RWPE1 (cell line): ENCODE measurements at regions not wholly inside any gene's neighbourhood (a gene's known extent, or its start where the extent isn't known, plus 50 kb on each side); places are given as distances from the start of the nearest gene placed in this dataset.

Experiments
- CTCF ChIA-PET: fragments of 350-600 bp; sonication (Branson Sonifier 250); formaldehyde crosslinking; extraction: SDS; loops from one replicate; lab custom pipeline; 2021; lab: Yijun Ruan, JAX
- POLR2A ChIA-PET: fragments of 400-600 bp; formaldehyde crosslinking; extraction: SDS; loops from one replicate; lab custom pipeline; 2020; ENCODE audit warnings: antibody characterized with exemption; ENCODE audit not compliant: low non-redundant PET; lab: Yijun Ruan, JAX
- DNase-seq: peaks from one replicate; pipeline ENCODE4 v3.0.0; 2012; ENCODE audit warnings: low spot score
- H3K27ac ChIP-seq: fragments of 450-650 bp; 2 replicates; pipeline ENCODE4 v1.5.1; 2017
- TF ChIP-seq, protein P1 (sequence below): fragments of 450-650 bp; conservative IDR thresholded peaks from 2 replicates; pipeline ENCODE4 v1.5.1; 2017; ENCODE audit warnings: low read depth, mild to moderate bottlenecking

- TF ChIP-seq, protein P1, sequence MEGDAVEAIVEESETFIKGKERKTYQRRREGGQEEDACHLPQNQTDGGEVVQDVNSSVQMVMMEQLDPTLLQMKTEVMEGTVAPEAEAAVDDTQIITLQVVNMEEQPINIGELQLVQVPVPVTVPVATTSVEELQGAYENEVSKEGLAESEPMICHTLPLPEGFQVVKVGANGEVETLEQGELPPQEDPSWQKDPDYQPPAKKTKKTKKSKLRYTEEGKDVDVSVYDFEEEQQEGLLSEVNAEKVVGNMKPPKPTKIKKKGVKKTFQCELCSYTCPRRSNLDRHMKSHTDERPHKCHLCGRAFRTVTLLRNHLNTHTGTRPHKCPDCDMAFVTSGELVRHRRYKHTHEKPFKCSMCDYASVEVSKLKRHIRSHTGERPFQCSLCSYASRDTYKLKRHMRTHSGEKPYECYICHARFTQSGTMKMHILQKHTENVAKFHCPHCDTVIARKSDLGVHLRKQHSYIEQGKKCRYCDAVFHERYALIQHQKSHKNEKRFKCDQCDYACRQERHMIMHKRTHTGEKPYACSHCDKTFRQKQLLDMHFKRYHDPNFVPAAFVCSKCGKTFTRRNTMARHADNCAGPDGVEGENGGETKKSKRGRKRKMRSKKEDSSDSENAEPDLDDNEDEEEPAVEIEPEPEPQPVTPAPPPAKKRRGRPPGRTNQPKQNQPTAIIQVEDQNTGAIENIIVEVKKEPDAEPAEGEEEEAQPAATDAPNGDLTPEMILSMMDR: no peak
- ChIA-PET POLR2A (no interaction called here), CTCF (no interaction called here)
- no peak for DNase-seq
- no peak overlapping the region for H3K27ac ChIP-seq
Measured at GRCh38 chr5:93874080-93874479, 132.7 kb upstream of the POU5F2 start.

DNA sequence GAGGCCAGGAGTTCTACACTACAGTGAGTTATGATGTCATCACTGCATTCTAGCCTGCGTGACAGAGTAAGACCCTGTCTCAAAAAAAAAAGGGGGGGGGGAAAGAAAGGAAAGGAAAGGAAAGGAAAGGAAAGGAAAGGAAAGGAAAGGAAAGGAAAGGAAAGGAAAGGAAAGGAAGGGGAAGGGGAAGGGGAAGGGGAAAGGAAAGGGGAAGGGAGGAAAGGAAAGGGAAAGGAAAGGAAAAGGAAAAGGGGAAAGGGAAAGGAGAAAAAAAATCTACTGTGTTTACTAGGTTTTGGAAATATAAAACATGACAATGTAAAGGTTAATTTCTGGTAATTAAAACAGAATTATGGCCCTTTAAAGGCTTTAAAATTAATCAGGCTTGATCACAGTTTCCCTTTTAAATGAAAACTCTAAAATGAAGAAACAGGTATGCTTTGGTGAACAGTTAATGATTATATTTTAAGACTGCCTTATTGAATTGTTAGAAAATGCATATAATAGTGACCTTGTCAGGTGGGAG is 131.9 kb upstream of the POU5F2 start:
- CTCF ChIA-PET: interaction anchor here (0.6 kb wide), 1 partner anchor 91 kb away, joined by 3 read pairs; no protein-coding TSS in a partner anchor
- TF ChIP-seq, protein P1: no peak
- DNase-seq: no peak
- no peak overlapping the region for H3K27ac ChIP-seq
- POLR2A ChIA-PET: no interaction called here

DNA sequence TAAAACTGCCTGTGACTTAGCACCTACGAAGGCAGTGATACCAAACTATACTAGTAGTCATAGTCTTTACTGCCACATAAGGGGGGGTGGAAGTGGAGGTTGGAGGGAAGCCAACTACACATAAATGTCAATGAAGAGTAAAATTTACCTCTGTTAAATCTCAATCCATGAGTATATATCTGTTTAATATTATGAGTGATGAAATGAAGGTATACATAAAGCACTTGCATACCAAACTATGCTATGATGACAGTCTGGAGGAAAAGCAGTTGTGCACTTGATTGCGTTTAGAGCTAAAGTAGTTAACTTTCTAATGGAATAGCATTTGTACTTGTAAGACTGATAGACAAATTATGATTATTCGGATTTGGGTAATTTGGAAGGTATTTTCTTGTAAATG is 129.2 kb upstream of the POU5F2 start:
- no peak overlapping the region for H3K27ac ChIP-seq
- ChIA-PET CTCF (no interaction called here), POLR2A (no interaction called here)
- TF ChIP-seq, protein P1: no peak
- DNase-seq: no peak

DNA sequence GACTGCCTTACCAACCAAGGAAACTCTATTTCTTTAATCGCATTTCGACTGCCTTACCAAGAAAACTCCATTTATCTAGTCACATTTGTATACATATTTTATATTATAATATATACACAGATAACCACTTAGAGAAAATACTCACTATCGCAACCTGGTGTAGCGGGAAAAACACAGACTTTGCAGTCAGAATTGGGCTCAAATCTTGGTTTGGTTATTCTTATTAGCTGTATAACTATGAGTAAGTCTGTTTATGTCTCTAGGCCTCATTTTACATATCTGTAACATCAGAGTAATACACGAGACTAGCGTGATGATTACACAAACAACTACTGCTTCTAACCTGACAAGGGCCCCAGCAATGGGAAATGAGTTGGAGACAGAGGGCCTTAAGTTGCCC is 127.5 kb upstream of the POU5F2 start:
- no peak for DNase-seq
- POLR2A ChIA-PET: no interaction called here
- H3K27ac ChIP-seq: no peak overlapping the region
- TF ChIP-seq, protein P1: no peak
- CTCF ChIA-PET: interaction anchor here (0.6 kb wide), 1 partner anchor 721 kb away, joined by 3 read pairs; no protein-coding TSS in a partner anchor

DNA sequence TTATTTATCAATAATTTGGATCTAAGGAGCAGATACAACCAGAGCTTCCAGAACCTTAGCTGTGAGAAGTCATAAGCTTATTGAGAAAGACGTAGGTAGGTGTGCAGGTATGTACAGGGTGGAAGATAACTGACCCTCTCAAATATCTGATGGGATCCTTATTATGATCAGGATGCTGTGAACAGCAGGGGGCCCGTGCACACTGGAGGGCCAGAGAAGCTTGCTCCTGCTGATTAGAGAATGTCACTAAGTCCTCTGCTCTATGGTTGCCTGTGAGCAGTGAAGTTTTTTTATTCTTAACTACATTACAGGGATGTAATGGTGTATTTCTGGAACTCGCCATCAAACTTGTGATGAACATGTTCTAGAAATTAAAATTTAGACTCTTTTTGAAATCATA is 108.9 kb upstream of the POU5F2 start:
- H3K27ac ChIP-seq: no peak overlapping the region
- ChIA-PET POLR2A (no interaction called here), CTCF (no interaction called here)
- TF ChIP-seq, protein P1: no peak
- DNase-seq: no peak

GRCh38 chr5:93845376-93845775 is 104.0 kb upstream of the POU5F2 start:
- DNase-seq: no peak
- CTCF ChIA-PET: interaction anchor here (0.7 kb wide), 2 partner anchors 164 to 277 kb away, joined by 3 to 4 read pairs; no protein-coding TSS in a partner anchor
- TF ChIP-seq, protein P1: no peak
- POLR2A ChIA-PET: no interaction called here
- no peak overlapping the region for H3K27ac ChIP-seq
